Germinal center (tissue), 1 donor: ENCODE measurements at regions not wholly inside any gene's neighbourhood (a gene's known extent, or its start where the extent isn't known, plus 50 kb on each side); places are given as distances from the start of the nearest gene placed in this dataset.
A peak's percentile ranks its signal among the peaks of the same experiment; 100 is the strongest.
"Not testable (repeated sequence)": the region's sequence is repeated elsewhere in the genome, so short reads cannot be mapped to it uniquely, and the experiment has no call there.

Experiments
- DNase-seq: peaks from one replicate; pipeline ENCODE4 v3.0.0; 2012; ENCODE audit warnings: mixed read lengths, low spot score

DNA sequence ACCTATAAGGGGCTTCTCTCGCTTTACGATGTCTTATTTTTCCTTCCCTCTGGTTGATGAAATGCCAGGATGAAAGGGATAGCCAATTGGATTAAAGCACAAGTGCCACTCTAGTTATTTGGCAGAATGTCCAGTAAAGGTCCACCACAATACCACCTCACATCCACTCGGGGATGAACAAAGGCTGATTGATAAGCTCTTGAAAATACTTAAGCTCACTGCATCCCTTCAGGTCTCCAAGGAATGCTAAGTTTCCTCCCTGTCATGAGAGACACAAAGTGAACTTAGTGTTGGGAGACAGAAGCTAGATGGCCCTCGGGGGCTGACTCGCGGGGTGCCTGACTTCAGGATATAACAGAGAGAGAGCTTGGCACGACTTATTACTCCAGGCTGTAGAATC is 185.9 kb upstream of the ZNF644 start:
- not testable (repeated sequence) for DNase-seq

DNA sequence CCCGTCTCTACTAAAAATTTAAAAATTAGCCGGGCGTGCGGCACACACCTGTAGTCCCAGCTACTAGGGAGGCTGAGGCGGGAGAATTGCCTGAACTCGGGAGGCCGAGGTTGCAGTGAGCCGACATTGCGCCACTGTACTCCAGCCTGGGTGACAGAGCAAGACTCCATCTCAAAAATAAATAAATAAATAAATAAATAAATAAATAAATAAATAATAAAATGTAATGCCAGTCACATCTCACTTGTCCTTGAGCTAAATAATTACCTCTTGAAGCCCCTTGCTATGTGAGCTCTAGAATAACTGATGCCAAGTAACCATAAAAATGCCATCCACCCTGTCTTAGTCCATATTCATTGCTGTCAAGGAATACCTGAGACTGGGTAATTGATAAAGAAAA is 182.3 kb upstream of the ZNF644 start:
- DNase-seq, result not testable (repeated sequence)

DNA sequence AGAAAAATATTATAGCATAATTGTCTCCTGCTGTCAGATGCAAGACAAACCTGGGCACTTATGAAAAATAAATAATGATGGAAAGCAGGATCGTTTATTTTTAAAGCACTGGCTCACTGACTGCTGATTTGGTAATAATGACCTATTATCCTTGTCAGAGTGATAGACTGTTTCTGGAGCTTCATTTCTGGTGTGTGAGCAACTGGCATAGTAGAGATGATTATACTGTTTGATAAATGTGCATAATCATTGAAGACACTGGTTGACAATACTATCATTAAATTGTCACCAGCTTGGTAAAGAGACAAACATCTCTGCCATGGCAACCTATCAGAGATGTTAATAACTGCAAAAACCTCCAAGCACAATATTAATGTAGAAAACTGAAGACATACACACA is 179.9 kb upstream of the ZNF644 start:
- no peak for DNase-seq

DNA sequence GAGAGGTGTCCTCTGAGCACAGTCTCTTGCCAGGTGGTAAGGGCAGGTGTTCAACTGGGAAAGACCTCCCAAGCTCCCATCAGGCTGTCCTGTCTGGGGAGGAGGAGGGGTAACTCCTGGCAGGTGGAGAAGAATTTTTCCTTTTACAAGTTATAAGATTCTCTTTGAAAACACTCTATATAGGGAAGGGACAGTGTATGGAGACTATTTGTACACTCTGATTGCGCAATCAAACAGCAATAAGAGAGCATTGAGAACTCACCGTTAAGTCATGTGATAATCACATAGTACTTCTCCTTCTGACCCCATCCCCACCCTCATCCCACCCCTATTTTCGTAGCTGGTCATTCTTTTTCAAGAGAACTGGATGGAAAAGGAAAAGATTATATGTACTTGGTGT is 179.3 kb upstream of the ZNF644 start:
- DNase-seq, result no peak

DNA sequence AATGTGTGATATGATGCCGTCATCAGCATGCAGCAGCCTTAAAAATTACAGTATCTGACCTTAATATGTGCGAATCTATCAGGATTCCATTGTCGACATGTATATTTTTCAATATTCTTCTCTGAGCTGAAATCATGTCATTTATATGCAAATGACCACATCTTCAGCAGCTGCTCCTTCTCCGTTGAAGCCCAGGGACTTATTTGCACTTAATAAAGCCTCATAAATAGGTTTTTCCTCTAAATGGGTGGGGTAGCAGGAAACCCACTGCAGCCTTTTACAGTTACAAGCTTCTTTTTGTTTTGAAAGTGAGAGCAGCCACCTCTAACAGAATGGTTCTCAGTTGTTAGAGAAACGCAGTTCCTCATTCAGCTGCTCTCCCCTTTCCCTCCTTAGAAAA is 178.8 kb upstream of the ZNF644 start:
- DNase-seq, result no peak

DNA sequence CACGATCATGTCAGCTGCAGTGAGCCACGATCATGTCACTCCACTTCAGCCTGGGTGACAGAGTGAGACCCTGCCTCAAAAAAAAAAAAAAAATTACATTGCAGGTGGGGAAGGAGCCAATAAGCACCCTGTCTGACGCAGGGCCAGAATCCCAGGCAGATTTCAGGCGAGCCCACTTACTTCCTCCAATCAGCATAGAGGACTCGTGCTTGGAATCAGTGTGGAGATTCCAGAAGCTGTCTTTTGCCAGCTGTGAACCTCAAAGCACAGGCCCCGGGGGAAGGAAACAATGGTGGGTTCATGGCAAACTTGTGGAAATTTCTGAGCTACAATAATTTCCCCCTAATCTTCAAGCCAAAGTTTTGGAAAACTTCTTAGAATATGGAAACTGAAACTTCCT is 178.2 kb upstream of the ZNF644 start:
- no peak for DNase-seq

DNA sequence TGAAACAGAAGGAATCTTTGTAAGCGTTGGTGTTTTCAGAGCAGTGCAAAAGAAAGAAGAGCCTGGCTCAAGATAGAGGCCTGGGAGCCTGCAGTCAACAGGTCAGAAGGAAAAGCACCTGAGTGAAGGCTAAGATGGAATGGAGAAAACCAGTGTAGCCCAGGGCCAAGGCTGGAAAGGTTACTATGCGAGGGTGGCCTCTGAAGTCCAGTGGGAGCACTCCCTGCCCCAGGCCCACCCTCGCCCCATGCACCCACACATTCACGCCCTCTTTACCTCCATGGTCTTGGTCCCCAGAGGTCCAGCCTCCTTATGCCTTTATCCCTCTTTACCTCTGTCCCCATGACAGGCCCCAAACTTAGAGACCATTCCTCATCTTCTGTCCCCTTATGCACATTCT is 169.2 kb upstream of the ZNF644 start:
- DNase-seq, result no peak

DNA sequence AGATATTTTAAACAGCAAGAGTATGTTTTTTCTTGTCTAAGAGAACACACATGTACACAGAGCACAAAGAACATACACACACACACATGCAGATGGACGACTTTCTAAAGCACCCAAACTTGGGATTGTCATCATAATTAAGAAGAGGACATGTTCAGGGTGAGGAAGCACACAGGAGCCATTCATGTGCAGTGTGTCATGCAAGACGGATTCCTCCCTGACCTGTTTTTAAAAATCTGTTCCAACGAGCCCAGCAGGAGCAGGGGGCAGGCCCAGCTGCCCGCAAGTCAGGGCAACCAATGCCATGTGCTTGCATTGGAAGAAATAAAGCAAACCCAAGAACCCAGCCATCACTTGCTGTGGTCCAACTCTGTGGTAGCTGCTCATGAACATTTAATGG is 167.3 kb upstream of the ZNF644 start:
- no peak for DNase-seq

DNA sequence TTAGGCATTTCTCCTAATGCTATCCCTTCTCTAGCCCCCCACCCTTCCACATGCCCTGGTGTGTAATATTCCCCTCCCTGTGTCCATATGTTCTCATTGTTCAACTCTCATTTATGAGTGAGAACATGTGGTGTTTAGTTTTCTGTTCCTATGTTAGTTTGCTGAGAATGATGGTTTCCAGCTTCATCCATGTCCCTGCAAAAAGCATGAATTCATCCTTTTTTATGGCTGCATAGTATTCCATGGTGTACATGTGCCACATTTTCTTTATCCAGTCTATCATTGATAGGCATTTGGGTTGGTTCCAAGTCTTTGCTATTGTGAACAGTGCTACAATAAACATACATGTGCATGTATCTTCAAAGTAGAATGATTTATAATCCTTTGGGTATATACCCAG is 161.0 kb upstream of the ZNF644 start:
- DNase-seq, result not testable (repeated sequence)

DNA sequence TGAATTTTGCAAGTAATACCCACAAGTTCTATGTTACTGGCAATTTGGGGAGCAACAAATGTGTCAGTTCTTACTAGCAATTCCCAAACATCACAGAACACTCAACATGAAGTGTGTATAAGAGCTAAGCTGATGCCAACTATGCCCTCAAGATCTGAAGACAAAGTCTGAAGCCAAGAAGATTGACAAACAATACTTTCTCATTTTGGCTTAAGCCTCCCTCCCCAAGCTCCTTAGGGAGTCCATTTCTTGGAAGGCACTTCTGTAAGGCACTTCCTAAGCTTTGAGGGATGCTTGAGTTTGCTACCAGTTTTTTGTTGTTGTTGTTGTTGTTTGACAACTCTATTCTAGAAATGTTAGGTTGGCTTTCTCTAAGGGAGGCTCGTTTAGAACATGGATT is 154.4 kb upstream of the ZNF644 start:
- DNase-seq, result no peak

DNA sequence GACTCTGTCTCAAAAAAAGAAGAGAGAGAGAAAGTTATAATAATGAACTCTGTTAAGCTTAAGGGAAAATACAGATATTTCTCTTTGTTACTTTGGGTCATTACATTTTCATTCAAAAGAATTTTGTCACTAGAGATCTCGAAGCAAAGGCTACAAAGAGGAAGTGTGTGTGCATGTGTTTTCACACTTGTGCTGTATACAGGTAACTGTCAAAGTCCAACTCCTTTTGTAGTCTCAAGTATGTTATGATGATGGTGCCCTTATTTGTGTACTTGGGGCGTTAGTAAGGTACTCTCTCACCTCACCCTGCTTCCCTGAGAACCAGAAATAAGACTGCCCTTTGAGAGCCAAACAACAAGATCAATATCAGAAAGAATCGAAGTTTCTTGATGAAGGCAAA is 152.9 kb upstream of the ZNF644 start:
- DNase-seq, result no peak

DNA sequence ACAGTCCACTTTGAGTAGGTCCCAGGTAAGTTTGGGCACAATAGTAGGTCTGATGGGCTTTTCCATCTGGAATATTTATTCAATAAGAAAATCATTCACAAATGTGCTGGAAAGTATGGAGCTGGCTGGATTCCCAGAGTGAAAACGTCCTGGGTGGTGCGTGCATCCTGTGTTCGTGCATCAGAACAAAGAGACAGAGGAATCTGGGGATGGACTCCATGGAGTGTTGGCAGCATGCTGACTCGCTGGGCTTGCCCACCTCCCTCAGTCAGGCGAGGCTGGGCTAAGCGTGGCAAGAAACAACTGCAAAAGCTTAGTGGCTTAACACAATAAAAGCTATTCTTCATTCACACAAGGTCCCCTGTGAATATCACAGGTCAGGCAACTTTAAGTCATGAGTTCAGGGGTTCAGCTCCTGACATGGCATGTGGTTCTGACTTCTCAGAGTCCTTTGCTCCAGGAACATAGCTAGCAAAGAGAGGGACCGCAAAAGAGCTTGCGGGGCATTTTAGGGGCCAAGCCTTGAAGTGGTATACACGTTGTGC is 151.6 kb upstream of the ZNF644 start:
- DNase-seq, result no peak

DNA sequence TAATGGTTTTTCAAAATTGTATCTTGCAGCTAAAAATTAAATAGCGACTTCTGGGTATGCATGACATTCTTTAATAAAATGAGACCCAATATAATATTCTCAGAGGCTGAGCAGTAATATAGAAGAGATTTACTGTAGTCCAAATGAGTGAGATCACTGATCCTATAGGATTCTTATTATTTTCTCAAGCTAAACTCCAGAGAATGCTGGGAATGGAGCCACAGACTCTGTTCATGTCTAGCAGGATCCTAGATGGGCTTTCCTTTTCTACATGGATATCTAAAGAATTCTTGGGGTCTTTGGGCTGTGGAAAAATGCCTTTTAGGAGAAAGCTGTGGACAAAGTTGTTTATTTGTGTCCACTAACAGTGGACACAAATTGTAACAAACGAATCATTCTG is 150.7 kb upstream of the ZNF644 start:
- no peak for DNase-seq

DNA sequence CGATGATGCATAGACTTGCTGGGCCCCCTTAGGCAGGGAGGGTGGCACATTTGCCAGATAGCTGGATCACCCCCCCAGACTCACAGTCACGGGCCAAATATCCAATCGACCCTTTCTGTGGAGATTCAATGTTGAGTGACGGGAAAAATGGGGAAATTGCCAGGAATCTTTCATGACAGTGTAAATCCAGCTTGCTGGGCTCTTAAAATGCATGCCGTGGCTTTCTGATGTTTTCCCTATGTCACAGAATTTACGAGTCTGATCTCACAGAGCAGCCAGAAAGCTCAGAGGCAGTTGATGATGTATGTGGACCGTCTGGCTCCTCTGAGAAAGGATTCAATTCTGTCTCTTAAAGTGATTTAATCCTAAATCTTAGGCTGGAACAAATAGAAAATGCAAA is 150.1 kb upstream of the ZNF644 start:
- DNase-seq, result no peak

DNA sequence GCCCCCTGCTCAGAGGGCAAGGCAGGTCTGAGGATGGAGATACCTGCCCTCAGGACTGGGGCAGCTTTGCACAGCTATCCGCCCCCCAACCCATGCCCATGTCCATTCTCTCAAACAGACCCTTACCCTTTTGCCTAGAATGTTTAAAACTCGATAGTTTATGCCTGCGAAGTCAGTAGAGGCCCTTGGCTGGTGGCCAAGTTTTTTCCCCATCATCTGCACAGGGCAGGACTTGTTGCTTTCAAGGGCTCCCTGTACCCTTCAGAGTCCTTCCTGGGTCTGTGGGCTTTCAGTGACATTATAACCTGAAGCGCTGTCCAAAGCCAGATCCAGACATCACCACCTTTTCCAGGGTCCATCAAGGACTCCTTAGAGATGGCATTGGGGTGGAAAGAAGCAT is 148.7 kb upstream of the ZNF644 start:
- no peak for DNase-seq

DNA sequence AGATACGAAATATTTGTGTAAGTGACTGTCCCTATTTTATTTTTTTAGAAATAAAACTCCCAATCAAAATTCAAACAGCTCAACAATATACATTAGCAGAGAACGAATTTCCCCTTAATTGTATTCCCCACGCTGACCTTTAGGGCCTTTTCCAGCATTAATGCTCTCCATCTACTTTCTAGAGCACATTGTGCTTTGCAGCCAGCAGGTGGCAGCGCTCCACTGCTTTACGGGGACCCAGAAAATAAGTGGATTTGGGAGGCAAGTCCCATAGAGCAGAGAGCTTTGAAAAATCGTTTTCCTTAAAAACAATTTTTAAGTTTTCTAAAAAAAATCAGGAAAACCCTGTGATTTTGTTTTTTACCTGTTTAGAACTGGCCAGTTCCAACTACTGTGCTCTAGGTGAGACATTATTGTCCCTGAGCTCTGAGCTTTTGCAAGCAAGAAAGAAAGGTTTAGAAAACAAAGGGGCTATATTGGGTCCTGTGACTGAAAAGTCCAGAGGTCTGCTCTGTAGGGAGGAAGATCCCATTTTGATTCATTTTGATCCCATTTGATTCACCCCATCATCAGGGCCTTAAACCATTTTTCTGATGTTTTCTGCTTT is 144.4 kb upstream of the ZNF644 start:
- peak; percentile 43 for DNase-seq

DNA sequence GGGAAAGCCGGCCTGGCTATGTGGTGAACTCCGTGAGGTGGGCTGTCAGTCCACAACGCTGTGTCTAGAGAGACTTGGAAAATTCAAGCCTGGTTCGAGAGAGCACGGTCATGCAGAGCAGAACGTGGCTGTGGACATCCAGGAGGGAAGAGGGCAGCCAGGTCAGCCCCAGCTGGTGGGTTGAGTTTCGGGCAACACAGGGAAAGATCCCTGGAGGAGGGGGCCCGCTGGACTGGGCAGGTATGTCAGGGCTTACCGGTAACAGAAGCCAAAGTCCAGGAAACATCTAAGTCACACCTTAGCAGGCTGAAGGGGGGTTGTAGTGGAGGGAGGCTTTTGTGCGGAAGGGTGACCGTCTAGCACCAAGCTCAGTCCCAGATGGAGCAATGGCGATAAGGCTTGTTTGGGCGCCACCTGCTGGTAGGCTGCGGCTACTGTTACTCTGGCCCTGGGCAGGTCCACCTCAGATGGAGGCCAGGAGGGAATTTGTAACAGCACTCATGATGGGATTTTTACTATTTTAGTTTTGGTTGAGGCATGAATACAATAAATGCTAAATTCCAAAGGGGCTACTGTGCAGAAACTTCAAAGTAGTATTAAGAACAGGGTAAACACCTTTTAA is 143.3 kb upstream of the ZNF644 start:
- DNase-seq, result peak; percentile 70

DNA sequence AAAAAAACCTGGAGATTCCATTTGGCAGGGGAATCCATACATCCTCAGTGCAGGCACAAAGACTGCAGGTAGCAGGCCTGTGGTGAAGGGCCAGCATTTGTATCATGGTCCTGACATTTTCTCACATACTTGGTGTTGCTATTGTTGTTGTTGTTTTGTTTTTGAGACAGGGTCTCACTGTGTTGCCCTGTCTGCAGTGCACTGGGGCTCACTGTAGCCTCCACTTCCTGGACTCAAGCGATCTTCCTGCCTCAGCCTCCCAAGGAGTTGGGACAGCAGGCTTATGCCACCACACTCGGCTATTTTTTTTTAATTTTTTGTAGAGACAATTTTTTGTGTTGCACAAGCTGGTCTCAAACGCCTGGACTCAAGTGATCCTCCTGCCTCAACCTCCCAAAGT is 140.8 kb upstream of the ZNF644 start:
- DNase-seq, result no peak

DNA sequence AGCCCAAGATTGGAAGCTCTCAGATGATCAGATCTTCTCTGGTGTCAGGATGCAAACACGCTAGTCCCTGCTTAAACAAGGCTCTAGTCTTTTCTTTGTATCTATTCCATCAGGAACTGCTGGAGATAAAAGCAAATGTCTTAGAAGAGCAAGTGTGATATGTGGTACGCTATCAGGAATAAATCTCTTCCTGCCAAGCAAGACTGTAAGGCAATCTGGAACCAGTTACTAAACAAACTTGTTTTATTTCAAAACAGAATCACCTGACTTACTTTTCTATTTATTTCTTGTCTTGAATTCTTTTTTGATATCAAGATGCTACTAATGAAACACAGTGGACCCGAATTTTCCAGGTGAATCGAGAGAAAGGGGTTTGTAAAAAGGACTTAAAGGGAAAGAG is 139.9 kb upstream of the ZNF644 start:
- no peak for DNase-seq

DNA sequence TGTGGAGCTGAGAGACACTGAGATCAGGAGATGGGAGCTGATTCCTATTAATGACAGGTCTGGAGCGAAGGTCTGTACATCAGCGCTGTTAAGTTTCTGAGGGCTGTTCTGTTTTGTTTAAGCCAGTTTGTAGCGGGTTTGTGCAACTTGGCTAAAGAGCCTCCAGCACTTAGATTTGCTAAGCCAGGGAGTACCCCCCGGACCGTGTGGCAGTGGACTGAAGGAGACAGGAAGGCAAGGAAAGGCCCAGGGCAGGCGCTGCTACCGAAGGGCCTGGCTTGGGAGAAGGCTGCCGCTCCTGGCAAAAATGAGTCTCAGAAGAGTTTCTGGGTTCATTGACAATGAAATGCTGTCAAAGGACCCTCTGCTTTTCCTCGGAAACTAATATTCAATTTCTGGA is 139.3 kb upstream of the ZNF644 start:
- no peak for DNase-seq

DNA sequence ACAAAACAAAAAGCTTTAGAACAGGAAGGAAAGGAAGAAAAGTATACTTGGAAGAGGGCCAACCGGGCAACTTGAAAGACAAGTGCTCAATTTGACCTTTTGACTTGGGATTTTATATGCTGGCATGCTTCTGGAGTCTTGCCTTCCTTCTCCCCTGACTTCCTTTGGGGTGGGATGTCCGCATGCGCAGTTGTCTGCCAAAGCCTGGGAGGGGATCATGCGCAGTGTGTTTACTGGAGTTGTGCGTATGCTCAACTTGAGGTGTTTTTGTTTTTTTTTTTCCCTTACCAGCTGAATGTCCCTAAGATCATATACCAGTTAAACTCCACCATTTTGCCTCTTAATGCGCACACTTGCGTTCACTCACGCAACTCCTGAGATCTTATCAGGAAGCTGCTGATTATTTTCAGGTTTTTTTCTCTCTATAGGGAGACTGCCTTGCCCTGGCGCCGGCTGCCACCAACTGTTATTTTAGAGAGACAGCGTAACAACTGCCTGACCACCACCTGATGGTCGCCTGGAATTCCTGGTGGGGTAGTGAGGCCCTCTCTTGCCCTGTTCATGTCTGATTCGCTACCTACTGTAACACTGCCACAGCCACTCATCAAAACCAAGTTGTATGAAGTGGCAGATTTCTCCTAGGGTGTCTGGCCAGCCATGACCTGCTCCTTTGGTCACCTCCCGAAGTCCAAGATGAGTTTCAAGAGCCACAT is 138.7 kb upstream of the ZNF644 start:
- no peak for DNase-seq

DNA sequence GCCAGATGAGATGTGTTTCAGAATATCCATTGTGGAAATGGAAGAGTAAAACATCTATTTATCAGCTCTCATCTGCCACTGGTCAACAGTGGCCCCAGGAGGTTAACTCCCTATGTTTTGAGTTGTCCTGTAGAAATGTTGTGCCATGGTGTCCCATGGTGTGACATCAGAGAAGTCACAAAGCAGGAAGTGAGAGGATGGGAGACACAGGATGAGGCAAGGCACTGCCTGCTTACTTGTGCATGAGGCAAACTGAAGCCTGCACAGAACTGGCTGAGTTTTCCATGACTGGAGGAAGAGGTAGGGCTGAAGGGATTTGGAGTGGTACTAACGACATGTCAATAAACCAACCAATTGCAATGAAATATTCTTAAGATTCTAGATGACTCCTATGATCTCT is 131.5 kb upstream of the ZNF644 start:
- DNase-seq, result no peak

DNA sequence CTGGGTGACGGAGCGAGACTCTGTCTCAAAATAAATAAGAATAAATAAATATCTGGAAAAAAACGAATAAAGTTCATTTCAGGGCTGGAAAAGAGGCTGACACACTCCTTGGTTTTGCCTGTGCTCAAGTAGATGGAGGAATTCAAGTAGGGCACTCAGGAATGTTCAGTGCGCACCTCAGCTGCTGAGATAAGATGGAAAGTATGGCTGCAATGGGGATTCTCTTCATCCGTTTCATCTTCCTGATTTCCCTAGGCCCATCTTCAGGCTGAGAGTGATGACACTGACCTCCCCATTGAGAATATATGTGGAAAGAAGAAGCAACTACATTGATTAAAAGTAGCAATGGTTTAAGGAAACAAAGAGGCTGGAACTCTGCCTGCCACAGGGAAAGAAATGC is 130.5 kb upstream of the ZNF644 start:
- no peak for DNase-seq

DNA sequence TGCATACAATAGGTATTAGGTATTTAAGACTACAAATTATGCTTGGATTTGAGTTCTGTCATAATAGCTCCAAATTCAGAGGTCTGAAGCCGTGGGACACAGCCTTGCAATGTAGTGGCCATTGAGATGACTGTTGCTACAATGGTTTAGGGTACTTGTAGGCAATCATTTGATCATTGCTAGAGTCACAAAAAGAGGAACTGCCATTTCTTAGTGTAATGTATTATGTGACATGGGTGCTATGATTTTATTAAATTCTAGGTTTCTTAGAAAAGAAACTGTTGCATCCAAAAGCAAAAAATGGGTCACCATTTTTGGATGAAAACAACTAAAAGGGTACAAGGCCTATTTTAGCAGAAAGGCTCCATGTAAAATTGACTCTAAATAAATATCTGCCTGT is 129.9 kb upstream of the ZNF644 start:
- DNase-seq, result no peak
